ENCODE measurements at regions not wholly inside any gene's neighbourhood (a gene's known extent, or its start where the extent isn't known, plus 50 kb on each side); places are given as distances from the start of the nearest gene placed in this dataset.

- TF ChIP-seq POLR2A (IDR thresholded peaks at IDR 0.05), result no peak
- TF ChIP-seq, protein P1, sequence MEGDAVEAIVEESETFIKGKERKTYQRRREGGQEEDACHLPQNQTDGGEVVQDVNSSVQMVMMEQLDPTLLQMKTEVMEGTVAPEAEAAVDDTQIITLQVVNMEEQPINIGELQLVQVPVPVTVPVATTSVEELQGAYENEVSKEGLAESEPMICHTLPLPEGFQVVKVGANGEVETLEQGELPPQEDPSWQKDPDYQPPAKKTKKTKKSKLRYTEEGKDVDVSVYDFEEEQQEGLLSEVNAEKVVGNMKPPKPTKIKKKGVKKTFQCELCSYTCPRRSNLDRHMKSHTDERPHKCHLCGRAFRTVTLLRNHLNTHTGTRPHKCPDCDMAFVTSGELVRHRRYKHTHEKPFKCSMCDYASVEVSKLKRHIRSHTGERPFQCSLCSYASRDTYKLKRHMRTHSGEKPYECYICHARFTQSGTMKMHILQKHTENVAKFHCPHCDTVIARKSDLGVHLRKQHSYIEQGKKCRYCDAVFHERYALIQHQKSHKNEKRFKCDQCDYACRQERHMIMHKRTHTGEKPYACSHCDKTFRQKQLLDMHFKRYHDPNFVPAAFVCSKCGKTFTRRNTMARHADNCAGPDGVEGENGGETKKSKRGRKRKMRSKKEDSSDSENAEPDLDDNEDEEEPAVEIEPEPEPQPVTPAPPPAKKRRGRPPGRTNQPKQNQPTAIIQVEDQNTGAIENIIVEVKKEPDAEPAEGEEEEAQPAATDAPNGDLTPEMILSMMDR (IDR thresholded peaks at IDR 0.05), result no peak
Observed at GRCh38 chr18:51943281-51943680, 396.7 kb upstream of the DCC start.

All from heart left ventricle (tissue), 13 donors.